HEK293 (cell line): ENCODE measurements at regions not wholly inside any gene's neighbourhood (a gene's known extent, or its start where the extent isn't known, plus 50 kb on each side); places are given as distances from the start of the nearest gene placed in this dataset.

Source experiments
- CTCF ChIA-PET: fragments of 350-600 bp; formaldehyde crosslinking; extraction: SDS; loops from one replicate; lab custom pipeline; 2021; ENCODE audit warnings: antibody characterized with exemption; lab: Yijun Ruan, JAX
- POLR2A ChIA-PET: fragments of 300-600 bp; formaldehyde crosslinking; extraction: SDS; loops from one replicate; lab custom pipeline; 2020; ENCODE audit warnings: antibody characterized with exemption, inconsistent platforms; lab: Yijun Ruan, JAX
- H3K27ac ChIP-seq: fragments of 200-500 bp; sonication (Bioruptor generic); 2 replicates; pipeline ENCODE4 v1.5.1; 2014; ENCODE audit warnings: low read depth, low read length, control low read depth, inconsistent platforms; ENCODE audit errors: extremely low read depth
- H3K36me3 ChIP-seq, 2 experiments: fragments of 200-500 bp in 1 of 2; sonication (Bioruptor generic) in 1 of 2; 1 replicate in 1 of 2; 2 replicates in 1 of 2; pipeline ENCODE4 v1.5.1; 2014 to 2017; ENCODE audit warnings: inconsistent platforms in 2 of 2, low read length in 2 of 2; ENCODE audit not compliant: control insufficient read depth in 2 of 2, insufficient read depth in 1 of 2
- H3K4me1 ChIP-seq: fragments of 200-500 bp; sonication (Bioruptor generic); 2 replicates; pipeline ENCODE4 v1.5.1; 2014; ENCODE audit warnings: mild to moderate bottlenecking, low read length, inconsistent platforms; ENCODE audit not compliant: control insufficient read depth, insufficient read depth
- H3K4me3 ChIP-seq: 2 replicates; pipeline ENCODE4 v1.5.1; 2011; ENCODE audit warnings: low read depth, mild to moderate bottlenecking, control low read depth, low read length, moderate library complexity
- H3K9me3 ChIP-seq: fragments of 200-500 bp; sonication (Bioruptor generic); 2 replicates; pipeline ENCODE4 v1.5.1; 2014; ENCODE audit warnings: low read depth, low read length, inconsistent platforms; ENCODE audit not compliant: control insufficient read depth, insufficient read depth
- EGR2 ChIP-seq: fragments of 450-650 bp; formaldehyde crosslinking; IDR thresholded peaks from 2 replicates; pipeline ENCODE4 v1.5.1; 2016; ENCODE audit warnings: low read depth, missing biosample characterization, missing genetic modification characterization
- KLF9 ChIP-seq: fragments of 450-650 bp; formaldehyde crosslinking; IDR thresholded peaks from 2 replicates; pipeline ENCODE4 v1.5.1; 2016; ENCODE audit warnings: missing biosample characterization, missing genetic modification characterization, low read depth
- PRDM4 ChIP-seq: fragments of 450-650 bp; formaldehyde crosslinking; IDR thresholded peaks from 2 replicates; pipeline ENCODE4 v1.5.1; 2017; ENCODE audit warnings: missing biosample characterization, missing genetic modification characterization
- TSHZ1 ChIP-seq: fragments of 450-650 bp; formaldehyde crosslinking; IDR thresholded peaks from 2 replicates; pipeline ENCODE4 v1.5.1; 2016; ENCODE audit warnings: missing biosample characterization, missing genetic modification characterization, borderline replicate concordance
- ZNF174 ChIP-seq: fragments of 450-650 bp; formaldehyde crosslinking; IDR thresholded peaks from 2 replicates; pipeline ENCODE4 v1.5.0; 2017; ENCODE audit warnings: missing biosample characterization, mild to moderate bottlenecking, missing genetic modification characterization
- ZNF211 ChIP-seq: fragments of 450-650 bp; formaldehyde crosslinking; IDR thresholded peaks from 2 replicates; pipeline ENCODE4 v1.5.1; 2016; ENCODE audit warnings: low read depth, missing biosample characterization, missing genetic modification characterization
- ZNF423 ChIP-seq: fragments of 450-650 bp; formaldehyde crosslinking; IDR thresholded peaks from 2 replicates; pipeline ENCODE4 v1.5.1; 2016; ENCODE audit warnings: missing biosample characterization, missing genetic modification characterization
- ZNF530 ChIP-seq: fragments of 450-650 bp; formaldehyde crosslinking; IDR thresholded peaks from 2 replicates; pipeline ENCODE4 v1.5.1; 2016; ENCODE audit warnings: low read depth, missing biosample characterization, missing genetic modification characterization
- ZNF549 ChIP-seq: fragments of 450-650 bp; IDR thresholded peaks from 2 replicates; pipeline ENCODE4 v1.5.1; 2018; ENCODE audit warnings: missing biosample characterization, missing genetic modification characterization, mild to moderate bottlenecking, inconsistent platforms, moderate library complexity
- ZNF558 ChIP-seq: fragments of 450-650 bp; formaldehyde crosslinking; IDR thresholded peaks from 2 replicates; pipeline ENCODE4 v1.5.1; 2016; ENCODE audit warnings: missing biosample characterization, missing genetic modification characterization
- ZNF629 ChIP-seq: fragments of 450-650 bp; formaldehyde crosslinking; IDR thresholded peaks from 2 replicates; pipeline ENCODE4 v1.5.1; 2017; ENCODE audit warnings: missing biosample characterization, missing genetic modification characterization
- ZNF639 ChIP-seq: fragments of 450-650 bp; formaldehyde crosslinking; IDR thresholded peaks from 2 replicates; pipeline ENCODE4 v1.5.1; 2016; ENCODE audit warnings: missing biosample characterization, missing genetic modification characterization
- ZNF707 ChIP-seq: fragments of 450-650 bp; formaldehyde crosslinking; IDR thresholded peaks from 2 replicates; pipeline ENCODE4 v1.5.1; 2016; ENCODE audit warnings: missing biosample characterization, missing genetic modification characterization
- ZNF768 ChIP-seq: fragments of 450-650 bp; formaldehyde crosslinking; IDR thresholded peaks from 2 replicates; pipeline ENCODE4 v1.5.1; 2018; ENCODE audit warnings: missing biosample characterization, mild to moderate bottlenecking, missing genetic modification characterization
- ZNF837 ChIP-seq: fragments of 450-650 bp; formaldehyde crosslinking; IDR thresholded peaks from 2 replicates; pipeline ENCODE4 v1.5.1; 2016; ENCODE audit warnings: missing biosample characterization, missing genetic modification characterization

- CTCF ChIA-PET = no interaction called here
- no peaks in the 10 kb centered on the region for H3K9me3 ChIP-seq
- POLR2A ChIA-PET = no interaction called here
Observed at GRCh38 chr6:169332250-169332649, 78.6 kb upstream of the THBS2 start.

GRCh38 chr6:169328112-169328801 lies 74.6 kb upstream of the THBS2 start:
- H3K27ac ChIP-seq = no peak overlapping the region
- no peaks in the 10 kb centered on the region for H3K9me3 ChIP-seq
- TF ChIP-seq TSHZ1 (no peak), ZNF211 (tag by site-specific recombination) (no peak), KLF9 (tag by site-specific recombination) (no peak), EGR2 (tag by site-specific recombination) (no peak), PRDM4 (tag by site-specific recombination) (no peak), ZNF837 (tag by site-specific recombination) (no peak), ZNF639 (tag by site-specific recombination) (no peak), ZNF768 (no peak), ZNF174 (no peak), ZNF629 (tag by site-specific recombination) (no peak), ZNF423 (tag by site-specific recombination) (no peak), ZNF558 (tag by site-specific recombination) (no peak), ZNF707 (no peak), ZNF549 (no peak)
- no peak overlapping the region for H3K4me3 ChIP-seq
- H3K36me3 ChIP-seq = no peaks in the 10 kb centered on the region
- H3K4me1 ChIP-seq = no peaks in the 10 kb centered on the region
- POLR2A ChIA-PET = no interaction called here
- CTCF ChIA-PET = interaction anchor here (0.6 kb wide), 1 partner anchor 1083 kb away, joined by 3 read pairs; no protein-coding TSS in a partner anchor

More at GRCh38 chr6:169332250-169332649, 78.6 kb upstream of the THBS2 start:
- no peaks in the 10 kb centered on the region for H3K4me1 ChIP-seq
- TF ChIP-seq ZNF530 (tag by site-specific recombination) (no peak), ZNF558 (tag by site-specific recombination) (no peak)
- no peak overlapping the region for H3K27ac ChIP-seq
- H3K4me3 ChIP-seq = no peak overlapping the region
- no peaks in the 10 kb centered on the region for H3K36me3 ChIP-seq
